Neural progenitor cell (in vitro differentiated cells): ENCODE measurements at regions not wholly inside any gene's neighbourhood (a gene's known extent, or its start where the extent isn't known, plus 50 kb on each side); places are given as distances from the start of the nearest gene placed in this dataset.

Experiments
- DNase-seq: peaks from one replicate; pipeline ENCODE4 v3.0.0-alpha.2; 2016; ENCODE audit warnings: low spot score
- H2AFZ ChIP-seq: fragments of 200-600 bp; sonication (generic); replicated peaks from 2 replicates; pipeline ENCODE4 v1.6.1; 2016; ENCODE audit warnings: antibody characterized with exemption
- H3F3A ChIP-seq: fragments of 200-600 bp; sonication (generic); 2 replicates; pipeline ENCODE4 v1.6.1; 2016; ENCODE audit warnings: antibody characterized with exemption, low read depth
- H3K27ac ChIP-seq: fragments of 200-600 bp; sonication (generic); 2 replicates; pipeline ENCODE4 v1.5.1; 2016; ENCODE audit warnings: mild to moderate bottlenecking
- H3K27me3 ChIP-seq: fragments of 200-600 bp; sonication (generic); 2 replicates; pipeline ENCODE4 v1.6.1; 2016; ENCODE audit warnings: mild to moderate bottlenecking, moderate library complexity
- H3K36me3 ChIP-seq: fragments of 200-600 bp; sonication (generic); 2 replicates; pipeline ENCODE4 v1.5.1; 2016
- H3K4me1 ChIP-seq: fragments of 200-600 bp; sonication (generic); 2 replicates; pipeline ENCODE4 v1.6.1; 2016; ENCODE audit warnings: mixed run types
- H3K4me2 ChIP-seq: fragments of 200-600 bp; sonication (generic); 2 replicates; pipeline ENCODE4 v1.6.1; 2016
- H3K4me3 ChIP-seq: fragments of 200-600 bp; sonication (generic); 2 replicates; pipeline ENCODE4 v1.5.1; 2016
- H3K79me2 ChIP-seq: fragments of 200-600 bp; sonication (generic); 2 replicates; pipeline ENCODE4 v1.6.1; 2016; ENCODE audit warnings: low read depth
- H3K9ac ChIP-seq: fragments of 200-600 bp; sonication (generic); 2 replicates; pipeline ENCODE4 v1.6.1; 2016
- H3K9me3 ChIP-seq: fragments of 200-600 bp; sonication (generic); 2 replicates; pipeline ENCODE4 v1.5.1; 2016; ENCODE audit warnings: low read depth
- H4K20me1 ChIP-seq: fragments of 200-600 bp; sonication (generic); 2 replicates; pipeline ENCODE4 v1.6.1; 2016; ENCODE audit warnings: low read depth
- H3K27ac Mint-ChIP-seq: 3 replicates; pipeline ENCODE4 v1.8.0; 2021; ENCODE audit warnings: mixed read lengths
- H3K27me3 Mint-ChIP-seq: 2 replicates; pipeline ENCODE4 v1.8.0; 2022; ENCODE audit warnings: low read depth, mild to moderate bottlenecking, inconsistent platforms, moderate library complexity, mixed read lengths; ENCODE audit not compliant: insufficient read depth
- H3K36me3 Mint-ChIP-seq: 3 replicates; pipeline ENCODE4 v1.8.0; 2021; ENCODE audit warnings: mixed read lengths
- H3K4me1 Mint-ChIP-seq: 3 replicates; pipeline ENCODE4 v1.8.0; 2021; ENCODE audit warnings: mixed read lengths
- H3K4me3 Mint-ChIP-seq: 3 replicates; pipeline ENCODE4 v1.8.0; 2021; ENCODE audit warnings: mild to moderate bottlenecking, moderate library complexity, mixed read lengths
- H3K9me3 Mint-ChIP-seq: 3 replicates; pipeline ENCODE4 v1.8.0; 2020; ENCODE audit warnings: mixed read lengths
- CTCF ChIP-seq: fragments of 200-600 bp; sonication (generic); IDR thresholded peaks from 2 replicates; pipeline ENCODE4 v1.5.1; 2017; ENCODE audit warnings: antibody characterized with exemption, mild to moderate bottlenecking
- EZH2 ChIP-seq: fragments of 200-600 bp; sonication (generic); IDR thresholded peaks from 2 replicates; pipeline ENCODE4 v1.6.1; 2017; ENCODE audit warnings: antibody characterized with exemption, mild to moderate bottlenecking, moderate library complexity
- EZH2phosphoT487 ChIP-seq: fragments of 200-600 bp; sonication (generic); IDR thresholded peaks from 2 replicates; pipeline ENCODE4 v1.6.1; 2017; ENCODE audit warnings: antibody characterized with exemption

DNA sequence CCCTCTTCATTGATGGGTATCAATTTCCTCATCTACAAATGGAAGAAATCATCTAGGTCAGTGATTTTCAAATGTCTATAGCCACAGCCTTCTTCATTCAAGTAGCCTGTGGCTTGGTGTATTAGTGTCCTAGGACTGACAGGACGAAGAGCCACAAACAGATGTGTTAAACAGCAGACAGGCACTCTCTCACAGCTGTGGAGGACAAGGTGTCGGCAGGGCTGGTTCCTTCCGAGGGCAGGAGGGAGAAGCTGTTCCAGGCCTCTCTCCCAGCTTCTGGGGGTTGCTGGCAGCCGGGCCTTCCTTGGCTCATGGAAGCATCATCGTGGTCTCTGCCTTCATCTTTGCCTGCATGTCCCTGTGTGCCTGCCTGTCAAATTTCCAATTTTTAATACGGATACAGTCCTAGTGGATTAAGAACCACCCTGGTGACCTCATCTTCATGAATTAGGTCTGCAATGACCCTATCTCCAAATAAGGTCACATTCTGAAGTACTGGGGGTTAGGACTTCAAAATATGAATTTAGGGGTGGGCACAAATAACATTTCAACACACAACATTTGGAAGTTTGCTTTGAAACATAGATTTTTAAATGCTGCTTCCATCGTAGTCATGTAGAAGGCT lies 86.5 kb downstream of the PTGR3 start:
- no peak overlapping the region for H3K9ac ChIP-seq
- Mint-ChIP-seq H3K27me3 (no peaks in the 10 kb centered on the region), H3K36me3 (no peaks in the 10 kb centered on the region), H3K27ac (no peak overlapping the region), H3K4me1 (peaks cover 6% of the 10 kb centered on the region), H3K9me3 (no peaks in the 10 kb centered on the region), H3K4me3 (no peak overlapping the region)
- H3K4me3 ChIP-seq: no peak overlapping the region
- no peak overlapping the region for H3K4me2 ChIP-seq
- H3K4me1 ChIP-seq: no peaks in the 10 kb centered on the region
- TF ChIP-seq CTCF: no peak
- no peak for TF ChIP-seq EZH2phosphoT487
- no peak for TF ChIP-seq EZH2
- DNase-seq: no peak
- no peaks in the 10 kb centered on the region for H3K36me3 ChIP-seq
- no peak overlapping the region for H3K27ac ChIP-seq
- no peak overlapping the region for H2AFZ ChIP-seq
- no peaks in the 10 kb centered on the region for H3F3A ChIP-seq
- no peaks in the 10 kb centered on the region for H3K79me2 ChIP-seq
- no peaks in the 10 kb centered on the region for H3K27me3 ChIP-seq
- no peaks in the 10 kb centered on the region for H4K20me1 ChIP-seq
- H3K9me3 ChIP-seq: no peaks in the 10 kb centered on the region

DNA sequence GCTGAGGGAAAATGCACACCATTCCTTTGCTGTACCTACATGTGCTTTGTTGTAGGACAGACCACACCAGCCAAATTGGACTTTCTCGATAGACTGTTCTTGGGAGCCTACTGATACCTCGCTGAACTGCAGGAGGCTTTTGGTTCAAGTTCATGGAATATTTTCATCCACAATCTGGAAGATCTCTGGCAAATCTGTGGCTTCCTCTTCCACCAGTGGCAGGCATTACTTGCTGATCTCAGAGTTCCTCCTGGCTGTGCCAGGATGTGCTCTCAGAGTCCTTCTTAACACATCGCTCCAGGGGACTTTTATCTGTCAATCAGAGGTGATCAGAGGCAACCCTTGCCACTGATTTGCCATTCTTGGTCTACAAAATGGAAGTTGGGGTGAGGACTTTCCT lies 87.7 kb downstream of the PTGR3 start:
- H3K27ac Mint-ChIP-seq: no peak overlapping the region
- no peak overlapping the region for H3K4me2 ChIP-seq
- no peaks in the 10 kb centered on the region for H3K9me3 ChIP-seq
- H3K36me3 Mint-ChIP-seq: no peaks in the 10 kb centered on the region
- no peak overlapping the region for H3K27ac ChIP-seq
- H3K27me3 Mint-ChIP-seq: no peaks in the 10 kb centered on the region
- H3K27me3 ChIP-seq: no peaks in the 10 kb centered on the region
- H3K36me3 ChIP-seq: no peaks in the 10 kb centered on the region
- no peaks in the 10 kb centered on the region for H3K79me2 ChIP-seq
- no peak overlapping the region for H2AFZ ChIP-seq
- H3K4me3 ChIP-seq: no peak overlapping the region
- no peaks in the 10 kb centered on the region for H3K4me1 ChIP-seq
- DNase-seq: no peak
- no peak overlapping the region for H3K9ac ChIP-seq
- no peaks in the 10 kb centered on the region for H3K9me3 Mint-ChIP-seq
- H3K4me3 Mint-ChIP-seq: no peak overlapping the region
- no peaks in the 10 kb centered on the region for H3F3A ChIP-seq
- TF ChIP-seq EZH2phosphoT487 (no peak), EZH2 (no peak)
- no peaks in the 10 kb centered on the region for H4K20me1 ChIP-seq
- H3K4me1 Mint-ChIP-seq: peaks cover 6% of the 10 kb centered on the region

DNA sequence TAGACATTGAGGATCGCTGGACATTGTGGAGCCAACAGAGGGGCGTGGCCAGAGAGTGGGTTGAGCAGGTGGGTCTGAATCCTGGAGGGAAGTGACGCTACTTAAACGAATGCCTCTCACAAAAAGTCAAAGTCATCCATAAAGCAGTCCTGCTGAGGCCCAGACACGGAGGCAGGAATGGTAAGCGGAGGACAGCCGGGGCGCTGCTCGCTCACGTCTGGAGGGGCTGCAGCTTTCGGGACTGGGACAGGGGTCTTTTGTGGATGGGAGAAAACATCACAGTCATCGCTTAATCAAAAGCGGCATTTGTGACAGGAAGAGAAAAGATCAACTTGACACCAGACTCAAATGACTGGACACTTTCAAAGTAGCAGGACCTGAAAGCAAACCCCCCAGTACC lies 88.4 kb downstream of the PTGR3 start:
- no peaks in the 10 kb centered on the region for H3K9me3 Mint-ChIP-seq
- Histone ChIP-seq H3K4me1 (no peaks in the 10 kb centered on the region), H3K9ac (no peak overlapping the region), H3K79me2 (no peaks in the 10 kb centered on the region), H3K4me2 (no peak overlapping the region), H3K36me3 (no peaks in the 10 kb centered on the region), H3K4me3 (no peak overlapping the region), H3K9me3 (no peaks in the 10 kb centered on the region), H3K27me3 (no peaks in the 10 kb centered on the region), H3K27ac (no peak overlapping the region), H4K20me1 (no peaks in the 10 kb centered on the region), H3F3A (no peaks in the 10 kb centered on the region), H2AFZ (no peak overlapping the region)
- H3K4me3 Mint-ChIP-seq: no peak overlapping the region
- no peaks in the 10 kb centered on the region for H3K27me3 Mint-ChIP-seq
- H3K36me3 Mint-ChIP-seq: no peaks in the 10 kb centered on the region
- H3K27ac Mint-ChIP-seq: no peak overlapping the region
- no peak for DNase-seq
- H3K4me1 Mint-ChIP-seq: peaks cover 6% of the 10 kb centered on the region
- TF ChIP-seq CTCF (no peak), EZH2 (no peak), EZH2phosphoT487 (no peak)

DNA sequence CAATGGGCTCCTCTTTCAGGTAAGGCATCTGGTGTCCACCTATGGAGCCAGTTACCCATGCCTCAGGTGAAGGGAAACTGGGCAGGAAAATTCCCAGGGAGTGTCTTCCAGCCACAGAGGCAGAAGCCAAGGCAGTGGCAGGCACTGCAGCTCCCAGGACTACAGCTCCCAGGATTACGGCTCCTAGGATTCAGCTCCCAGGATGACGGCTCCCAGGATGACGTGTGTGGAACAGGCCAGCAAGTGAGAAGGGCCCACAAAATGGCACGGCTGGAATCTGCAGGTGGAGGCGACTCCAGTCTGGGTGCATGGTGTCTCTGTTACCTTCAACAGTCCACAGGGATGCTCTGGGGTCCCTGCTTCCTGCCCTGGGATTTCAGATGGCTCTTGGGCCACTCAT lies 92.1 kb downstream of the PTGR3 start:
- Mint-ChIP-seq H3K4me1 (peaks cover 6% of the 10 kb centered on the region), H3K36me3 (no peaks in the 10 kb centered on the region), H3K27me3 (no peaks in the 10 kb centered on the region), H3K27ac (no peak overlapping the region), H3K9me3 (no peaks in the 10 kb centered on the region), H3K4me3 (no peak overlapping the region)
- no peaks in the 10 kb centered on the region for H4K20me1 ChIP-seq
- H3K36me3 ChIP-seq: no peaks in the 10 kb centered on the region
- H3K4me3 ChIP-seq: no peak overlapping the region
- H3F3A ChIP-seq: no peaks in the 10 kb centered on the region
- H3K27me3 ChIP-seq: no peaks in the 10 kb centered on the region
- DNase-seq: no peak
- H3K4me1 ChIP-seq: no peaks in the 10 kb centered on the region
- H3K79me2 ChIP-seq: no peaks in the 10 kb centered on the region
- no peak overlapping the region for H3K4me2 ChIP-seq
- H3K27ac ChIP-seq: no peak overlapping the region
- no peak overlapping the region for H3K9ac ChIP-seq
- no peak overlapping the region for H2AFZ ChIP-seq
- TF ChIP-seq EZH2 (no peak), EZH2phosphoT487 (no peak), CTCF (no peak)
- no peaks in the 10 kb centered on the region for H3K9me3 ChIP-seq
